OCI-LY3 (cell line): ENCODE measurements at regions not wholly inside any gene's neighbourhood (a gene's known extent, or its start where the extent isn't known, plus 50 kb on each side); places are given as distances from the start of the nearest gene placed in this dataset.

Experiments
- EZH2phosphoT487 ChIP-seq: fragments of 200-600 bp; shearing (Covaris generic); IDR thresholded peaks from 2 replicates; pipeline ENCODE4 v1.6.1; 2018; ENCODE audit warnings: antibody characterized with exemption, mixed run types, low read depth
- TF ChIP-seq, protein P1 (sequence below): fragments of 200-600, 300-600 bp; sonication (generic); IDR thresholded peaks from 2 replicates; pipeline ENCODE4 v1.5.1; 2014; ENCODE audit warnings: antibody characterized with exemption, low read length, low read depth

DNA sequence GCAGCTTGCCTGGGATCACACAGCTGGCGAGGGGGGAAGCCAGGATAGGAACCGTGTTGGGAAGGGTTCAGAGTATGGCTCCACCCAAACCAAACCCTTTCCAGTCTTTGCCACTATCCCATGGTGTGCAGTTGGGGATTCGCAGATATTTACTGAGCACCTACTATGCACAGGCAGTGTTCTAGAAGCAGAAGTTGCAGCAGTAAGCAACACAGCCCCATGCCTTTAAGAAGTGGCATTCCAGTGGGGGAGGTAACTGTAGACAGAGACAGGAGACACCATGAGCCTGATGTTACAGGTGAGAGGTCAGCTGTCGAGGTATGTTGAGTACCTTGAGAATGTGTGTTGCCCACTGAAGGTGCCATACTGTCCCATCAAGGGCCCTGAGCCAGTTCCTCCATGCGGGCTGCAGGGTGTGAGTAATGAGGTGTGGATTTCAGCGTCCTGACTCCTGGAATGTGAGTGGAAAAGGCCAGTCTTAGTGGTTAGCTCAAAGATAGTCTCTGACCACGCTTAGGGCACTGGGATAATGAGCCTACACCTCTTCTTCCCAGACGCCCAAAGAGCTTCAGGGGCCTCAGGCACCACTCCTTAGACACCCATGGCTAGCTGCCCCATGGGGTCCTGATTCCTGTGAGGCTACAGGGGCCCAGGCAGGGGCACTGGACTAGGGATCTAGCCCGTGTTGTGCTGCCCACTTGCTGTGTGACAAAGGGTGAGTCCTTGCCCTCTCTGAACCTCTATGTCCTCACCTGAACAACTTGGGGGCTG is 71.8 kb upstream of the TP53I11 start:
- TF ChIP-seq, protein P1, sequence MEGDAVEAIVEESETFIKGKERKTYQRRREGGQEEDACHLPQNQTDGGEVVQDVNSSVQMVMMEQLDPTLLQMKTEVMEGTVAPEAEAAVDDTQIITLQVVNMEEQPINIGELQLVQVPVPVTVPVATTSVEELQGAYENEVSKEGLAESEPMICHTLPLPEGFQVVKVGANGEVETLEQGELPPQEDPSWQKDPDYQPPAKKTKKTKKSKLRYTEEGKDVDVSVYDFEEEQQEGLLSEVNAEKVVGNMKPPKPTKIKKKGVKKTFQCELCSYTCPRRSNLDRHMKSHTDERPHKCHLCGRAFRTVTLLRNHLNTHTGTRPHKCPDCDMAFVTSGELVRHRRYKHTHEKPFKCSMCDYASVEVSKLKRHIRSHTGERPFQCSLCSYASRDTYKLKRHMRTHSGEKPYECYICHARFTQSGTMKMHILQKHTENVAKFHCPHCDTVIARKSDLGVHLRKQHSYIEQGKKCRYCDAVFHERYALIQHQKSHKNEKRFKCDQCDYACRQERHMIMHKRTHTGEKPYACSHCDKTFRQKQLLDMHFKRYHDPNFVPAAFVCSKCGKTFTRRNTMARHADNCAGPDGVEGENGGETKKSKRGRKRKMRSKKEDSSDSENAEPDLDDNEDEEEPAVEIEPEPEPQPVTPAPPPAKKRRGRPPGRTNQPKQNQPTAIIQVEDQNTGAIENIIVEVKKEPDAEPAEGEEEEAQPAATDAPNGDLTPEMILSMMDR: no peak
- no peak for TF ChIP-seq EZH2phosphoT487
